SK-N-MC (cell line): ENCODE measurements at regions not wholly inside any gene's neighbourhood (a gene's known extent, or its start where the extent isn't known, plus 50 kb on each side); places are given as distances from the start of the nearest gene placed in this dataset.

ENCODE experiments used
- EZH2 ChIP-seq: fragments of 200-600 bp; sonication (generic); IDR thresholded peaks from one replicate; pipeline ENCODE4 v1.6.1; 2017; ENCODE audit warnings: antibody characterized with exemption
- POLR2AphosphoS5 ChIP-seq: IDR thresholded peaks from 2 replicates; pipeline ENCODE4 v1.6.1; 2012; ENCODE audit warnings: mild to moderate bottlenecking, low read depth, low read length, borderline replicate concordance

GRCh38 chr3:126292318-126293070 is 64.7 kb downstream of the KLF15 start:
- TF ChIP-seq EZH2 (no peak), POLR2AphosphoS5 (no peak)
